ENCODE measurements at regions not wholly inside any gene's neighbourhood (a gene's known extent, or its start where the extent isn't known, plus 50 kb on each side); places are given as distances from the start of the nearest gene placed in this dataset.

GRCh38 chr7:116438267-116438666 lies 61.3 kb upstream of the CAV2 start:
- CTCF ChIA-PET = no interaction called here
- DNase-seq = no peak
- H3K4me1 ChIP-seq (ENCODE audit: control extremely low read depth in 1 of 4, control insufficient read depth in 4 of 4, insufficient read depth in 4 of 4, low read length in 3 of 4) = no peaks in the 10 kb centered on the region

GRCh38 chr7:116439005-116439404 lies 60.5 kb upstream of the CAV2 start:
- Histone ChIP-seq H3K9me3 (ENCODE audit: control extremely low read depth in 1 of 5, control insufficient read depth in 4 of 5, insufficient read depth in 2 of 5, low read depth in 1 of 5, low read length in 4 of 5) (no peaks in the 10 kb centered on the region), H3K27me3 (replicated peaks in 2 of 5; ENCODE audit: control insufficient read depth in 4 of 5, insufficient read depth in 5 of 5, low read length in 4 of 5) (no peaks in the 10 kb centered on the region), H3K27ac (ENCODE audit: insufficient read depth in 1 of 2, low read depth in 1 of 2, low read length in 2 of 2, poor library complexity in 1 of 2, severe bottlenecking in 2 of 2) (no peak overlapping the region), H3K4me1 (ENCODE audit: control extremely low read depth in 1 of 4, control insufficient read depth in 4 of 4, insufficient read depth in 4 of 4, low read length in 3 of 4) (no peaks in the 10 kb centered on the region), H3K36me3 (ENCODE audit: control insufficient read depth in 4 of 4, insufficient read depth in 4 of 4, low read length in 3 of 4) (no peaks in the 10 kb centered on the region), H3K4me3 (ENCODE audit: control insufficient read depth in 1 of 7, extremely low read depth in 1 of 7, insufficient read depth in 4 of 7, low read depth in 2 of 7, low read length in 6 of 7) (no peak overlapping the region)
- POLR2A ChIA-PET = no interaction called here
- WGBS (ENCODE audit: insufficient coverage) = 100% methylated on average over 1 of the region's 1 CpG
- CTCF ChIA-PET = no interaction called here
- DNase-seq = no peak

More at GRCh38 chr7:116438267-116438666, 61.3 kb upstream of the CAV2 start:
- no peaks in the 10 kb centered on the region for H3K36me3 ChIP-seq (ENCODE audit: control insufficient read depth in 4 of 4, insufficient read depth in 4 of 4, low read length in 3 of 4)
- 100% methylated on average over 1 of the region's 2 CpGs for WGBS (ENCODE audit: insufficient coverage)
- no peak overlapping the region for H3K4me3 ChIP-seq (ENCODE audit: control insufficient read depth in 1 of 7, extremely low read depth in 1 of 7, insufficient read depth in 4 of 7, low read depth in 2 of 7, low read length in 6 of 7)
- H3K9me3 ChIP-seq (ENCODE audit: control extremely low read depth in 1 of 5, control insufficient read depth in 4 of 5, insufficient read depth in 2 of 5, low read depth in 1 of 5, low read length in 4 of 5) = no peaks in the 10 kb centered on the region
- H3K27ac ChIP-seq (ENCODE audit: insufficient read depth in 1 of 2, low read depth in 1 of 2, low read length in 2 of 2, poor library complexity in 1 of 2, severe bottlenecking in 2 of 2) = no peak overlapping the region
- H3K27me3 ChIP-seq (replicated peaks in 2 of 5; ENCODE audit: control insufficient read depth in 4 of 5, insufficient read depth in 5 of 5, low read length in 4 of 5) = no peaks in the 10 kb centered on the region
- POLR2A ChIA-PET = no interaction called here

GRCh38 chr7:116439841-116440549 lies 59.5 kb upstream of the CAV2 start:
- ChIA-PET POLR2A (no interaction called here), CTCF (no interaction called here)
- WGBS (ENCODE audit: insufficient coverage) = 86% methylated on average over 2 of the region's 4 CpGs
- H3K27ac ChIP-seq (ENCODE audit: insufficient read depth in 1 of 2, low read depth in 1 of 2, low read length in 2 of 2, poor library complexity in 1 of 2, severe bottlenecking in 2 of 2) = no peak overlapping the region
- no peak overlapping the region for H3K4me3 ChIP-seq (ENCODE audit: control insufficient read depth in 1 of 7, extremely low read depth in 1 of 7, insufficient read depth in 4 of 7, low read depth in 2 of 7, low read length in 6 of 7)
- H3K9me3 ChIP-seq (ENCODE audit: control extremely low read depth in 1 of 5, control insufficient read depth in 4 of 5, insufficient read depth in 2 of 5, low read depth in 1 of 5, low read length in 4 of 5) = no peaks in the 10 kb centered on the region
- H3K4me1 ChIP-seq (ENCODE audit: control extremely low read depth in 1 of 4, control insufficient read depth in 4 of 4, insufficient read depth in 4 of 4, low read length in 3 of 4) = no peaks in the 10 kb centered on the region
- H3K36me3 ChIP-seq (ENCODE audit: control insufficient read depth in 4 of 4, insufficient read depth in 4 of 4, low read length in 3 of 4) = no peaks in the 10 kb centered on the region
- DNase-seq = no peak
- no peaks in the 10 kb centered on the region for H3K27me3 ChIP-seq (replicated peaks in 2 of 5; ENCODE audit: control insufficient read depth in 4 of 5, insufficient read depth in 5 of 5, low read length in 4 of 5)

GRCh38 chr7:116441534-116441933 lies 58.0 kb upstream of the CAV2 start:
- DNase-seq = no peak
- ChIA-PET POLR2A (no interaction called here), CTCF (no interaction called here)
- H3K4me1 ChIP-seq (ENCODE audit: control extremely low read depth in 1 of 4, control insufficient read depth in 4 of 4, insufficient read depth in 4 of 4, low read length in 3 of 4) = no peaks in the 10 kb centered on the region
- 93% methylated on average over 2 of the region's 4 CpGs for WGBS (ENCODE audit: insufficient coverage)
- H3K27me3 ChIP-seq (replicated peaks in 2 of 5; ENCODE audit: control insufficient read depth in 4 of 5, insufficient read depth in 5 of 5, low read length in 4 of 5) = no peaks in the 10 kb centered on the region
- no peaks in the 10 kb centered on the region for H3K9me3 ChIP-seq (ENCODE audit: control extremely low read depth in 1 of 5, control insufficient read depth in 4 of 5, insufficient read depth in 2 of 5, low read depth in 1 of 5, low read length in 4 of 5)
- no peak overlapping the region for H3K27ac ChIP-seq (ENCODE audit: insufficient read depth in 1 of 2, low read depth in 1 of 2, low read length in 2 of 2, poor library complexity in 1 of 2, severe bottlenecking in 2 of 2)
- no peaks in the 10 kb centered on the region for H3K36me3 ChIP-seq (ENCODE audit: control insufficient read depth in 4 of 4, insufficient read depth in 4 of 4, low read length in 3 of 4)
- H3K4me3 ChIP-seq (ENCODE audit: control insufficient read depth in 1 of 7, extremely low read depth in 1 of 7, insufficient read depth in 4 of 7, low read depth in 2 of 7, low read length in 6 of 7) = no peak overlapping the region

- H3K27ac ChIP-seq (ENCODE audit: insufficient read depth in 1 of 2, low read depth in 1 of 2, low read length in 2 of 2, poor library complexity in 1 of 2, severe bottlenecking in 2 of 2) = no peak overlapping the region
- no peaks in the 10 kb centered on the region for H3K9me3 ChIP-seq (ENCODE audit: control extremely low read depth in 1 of 5, control insufficient read depth in 4 of 5, insufficient read depth in 2 of 5, low read depth in 1 of 5, low read length in 4 of 5)
- no peaks in the 10 kb centered on the region for H3K36me3 ChIP-seq (ENCODE audit: control insufficient read depth in 4 of 4, insufficient read depth in 4 of 4, low read length in 3 of 4)
- DNase-seq = no peak
- POLR2A ChIA-PET = no interaction called here
- H3K4me1 ChIP-seq (ENCODE audit: control extremely low read depth in 1 of 4, control insufficient read depth in 4 of 4, insufficient read depth in 4 of 4, low read length in 3 of 4) = no peaks in the 10 kb centered on the region
- no peak overlapping the region for H3K4me3 ChIP-seq (ENCODE audit: control insufficient read depth in 1 of 7, extremely low read depth in 1 of 7, insufficient read depth in 4 of 7, low read depth in 2 of 7, low read length in 6 of 7)
- WGBS (ENCODE audit: insufficient coverage) = no CpG with 5 or more reads among the region's 1 CpG
- CTCF ChIA-PET = no interaction called here
- H3K27me3 ChIP-seq (replicated peaks in 2 of 5; ENCODE audit: control insufficient read depth in 4 of 5, insufficient read depth in 5 of 5, low read length in 4 of 5) = no peaks in the 10 kb centered on the region
Measured at GRCh38 chr7:116443101-116443523, 56.4 kb upstream of the CAV2 start.

GRCh38 chr7:116443646-116444045 lies 55.9 kb upstream of the CAV2 start:
- no peak overlapping the region for H3K27ac ChIP-seq (ENCODE audit: insufficient read depth in 1 of 2, low read depth in 1 of 2, low read length in 2 of 2, poor library complexity in 1 of 2, severe bottlenecking in 2 of 2)
- WGBS (ENCODE audit: insufficient coverage) = no CpG with 5 or more reads among the region's 3 CpGs
- H3K27me3 ChIP-seq (replicated peaks in 2 of 5; ENCODE audit: control insufficient read depth in 4 of 5, insufficient read depth in 5 of 5, low read length in 4 of 5) = no peaks in the 10 kb centered on the region
- no peaks in the 10 kb centered on the region for H3K4me1 ChIP-seq (ENCODE audit: control extremely low read depth in 1 of 4, control insufficient read depth in 4 of 4, insufficient read depth in 4 of 4, low read length in 3 of 4)
- no peaks in the 10 kb centered on the region for H3K9me3 ChIP-seq (ENCODE audit: control extremely low read depth in 1 of 5, control insufficient read depth in 4 of 5, insufficient read depth in 2 of 5, low read depth in 1 of 5, low read length in 4 of 5)
- CTCF ChIA-PET = no interaction called here
- no peak for DNase-seq
- POLR2A ChIA-PET = no interaction called here
- no peaks in the 10 kb centered on the region for H3K36me3 ChIP-seq (ENCODE audit: control insufficient read depth in 4 of 4, insufficient read depth in 4 of 4, low read length in 3 of 4)
- no peak overlapping the region for H3K4me3 ChIP-seq (ENCODE audit: control insufficient read depth in 1 of 7, extremely low read depth in 1 of 7, insufficient read depth in 4 of 7, low read depth in 2 of 7, low read length in 6 of 7)

- Histone ChIP-seq H3K36me3 (ENCODE audit: control insufficient read depth in 4 of 4, insufficient read depth in 4 of 4, low read length in 3 of 4) (no peaks in the 10 kb centered on the region), H3K27me3 (replicated peaks in 2 of 5; ENCODE audit: control insufficient read depth in 4 of 5, insufficient read depth in 5 of 5, low read length in 4 of 5) (no peaks in the 10 kb centered on the region), H3K4me1 (ENCODE audit: control extremely low read depth in 1 of 4, control insufficient read depth in 4 of 4, insufficient read depth in 4 of 4, low read length in 3 of 4) (no peaks in the 10 kb centered on the region), H3K9me3 (ENCODE audit: control extremely low read depth in 1 of 5, control insufficient read depth in 4 of 5, insufficient read depth in 2 of 5, low read depth in 1 of 5, low read length in 4 of 5) (no peaks in the 10 kb centered on the region), H3K27ac (ENCODE audit: insufficient read depth in 1 of 2, low read depth in 1 of 2, low read length in 2 of 2, poor library complexity in 1 of 2, severe bottlenecking in 2 of 2) (no peak overlapping the region), H3K4me3 (ENCODE audit: control insufficient read depth in 1 of 7, extremely low read depth in 1 of 7, insufficient read depth in 4 of 7, low read depth in 2 of 7, low read length in 6 of 7) (no peak overlapping the region)
- ChIA-PET CTCF (no interaction called here), POLR2A (no interaction called here)
- 85% methylated on average over 2 of the region's 6 CpGs for WGBS (ENCODE audit: insufficient coverage)
- DNase-seq = no peak
Measured at GRCh38 chr7:116445447-116446211, 53.9 kb upstream of the CAV2 start.

Data from common myeloid progenitor, CD34-positive (primary cell).